Kidney (tissue), 13 donors: ENCODE measurements at regions not wholly inside any gene's neighbourhood (a gene's known extent, or its start where the extent isn't known, plus 50 kb on each side); places are given as distances from the start of the nearest gene placed in this dataset.

ENCODE experiments used
- DNase-seq, 5 donors: peaks; one replicate each; pipeline ENCODE4 v3.0.0-alpha.2; 2013 to 2020
- FAIRE-seq: peaks from 2 replicates; lab custom pipeline; 2012; peaks lifted over from hg19 to GRCh38; lab: Jason Lieb, UNC
- H3K27ac ChIP-seq, 2 donors: one replicate each; pipeline ENCODE4 v1.7.0; 2013; ENCODE audit warnings: low read depth in 2 of 2, low read length in 2 of 2, inconsistent platforms in 1 of 2
- H3K27me3 ChIP-seq: one replicate; pipeline ENCODE4 v1.7.1; 2013; ENCODE audit warnings: low read length, inconsistent platforms; ENCODE audit not compliant: control insufficient read depth, insufficient read depth
- H3K36me3 ChIP-seq, 3 donors: one replicate each; pipeline versions ENCODE4 v1.7.0 to v1.7.1; 2013; ENCODE audit warnings: low read length in 3 of 3, control low read depth in 1 of 3, inconsistent platforms in 1 of 3; ENCODE audit not compliant: insufficient read depth in 3 of 3, control insufficient read depth in 2 of 3
- H3K4me1 ChIP-seq, 3 donors: one replicate each; pipeline versions ENCODE4 v1.7.0 to v1.7.1; 2013; ENCODE audit warnings: low read length in 3 of 3, inconsistent platforms in 1 of 3, low read depth in 1 of 3; ENCODE audit not compliant: control insufficient read depth in 2 of 3, insufficient read depth in 2 of 3
- H3K4me3 ChIP-seq, 3 donors: one replicate each; pipeline versions ENCODE4 v1.7.0 to v1.8.1; 2013; ENCODE audit warnings: low read length in 3 of 3, control low read depth in 1 of 3, inconsistent platforms in 1 of 3
- H3K9ac ChIP-seq, 3 donors: one replicate each; pipeline versions ENCODE4 v1.7.0 to v1.7.1; 2013; ENCODE audit warnings: low read length in 3 of 3, control low read depth in 1 of 3, inconsistent platforms in 1 of 3
- H3K9me3 ChIP-seq, 3 donors: one replicate each; pipeline versions ENCODE4 v1.7.0 to v1.7.1; 2013; ENCODE audit warnings: low read length in 3 of 3, control low read depth in 1 of 3, inconsistent platforms in 1 of 3; ENCODE audit not compliant: control insufficient read depth in 2 of 3, insufficient read depth in 1 of 3
- intact Hi-C: fragments of 100-400 bp; cut with DNase I; formaldehyde crosslinking; loops from one replicate; pipeline ENCODE4 v1.11.1; 2022
- TF ChIP-seq, protein P1 (sequence below): IDR thresholded peaks from 3 replicates; pipeline ENCODE4 v1.5.1; 2012; ENCODE audit warnings: mild to moderate bottlenecking, moderate library complexity, borderline replicate concordance; ENCODE audit not compliant: insufficient read depth; ENCODE audit errors: extremely low read depth
- donor health status: control.
- donor health status: control.
- donor health status: control.
- donor health status: control.
- donor health status: control.
- donor health status: DM: yes; HTN: yes; CAD: no.
- donor health status: Normal renal cell carcinoma (clear cell type).

DNA sequence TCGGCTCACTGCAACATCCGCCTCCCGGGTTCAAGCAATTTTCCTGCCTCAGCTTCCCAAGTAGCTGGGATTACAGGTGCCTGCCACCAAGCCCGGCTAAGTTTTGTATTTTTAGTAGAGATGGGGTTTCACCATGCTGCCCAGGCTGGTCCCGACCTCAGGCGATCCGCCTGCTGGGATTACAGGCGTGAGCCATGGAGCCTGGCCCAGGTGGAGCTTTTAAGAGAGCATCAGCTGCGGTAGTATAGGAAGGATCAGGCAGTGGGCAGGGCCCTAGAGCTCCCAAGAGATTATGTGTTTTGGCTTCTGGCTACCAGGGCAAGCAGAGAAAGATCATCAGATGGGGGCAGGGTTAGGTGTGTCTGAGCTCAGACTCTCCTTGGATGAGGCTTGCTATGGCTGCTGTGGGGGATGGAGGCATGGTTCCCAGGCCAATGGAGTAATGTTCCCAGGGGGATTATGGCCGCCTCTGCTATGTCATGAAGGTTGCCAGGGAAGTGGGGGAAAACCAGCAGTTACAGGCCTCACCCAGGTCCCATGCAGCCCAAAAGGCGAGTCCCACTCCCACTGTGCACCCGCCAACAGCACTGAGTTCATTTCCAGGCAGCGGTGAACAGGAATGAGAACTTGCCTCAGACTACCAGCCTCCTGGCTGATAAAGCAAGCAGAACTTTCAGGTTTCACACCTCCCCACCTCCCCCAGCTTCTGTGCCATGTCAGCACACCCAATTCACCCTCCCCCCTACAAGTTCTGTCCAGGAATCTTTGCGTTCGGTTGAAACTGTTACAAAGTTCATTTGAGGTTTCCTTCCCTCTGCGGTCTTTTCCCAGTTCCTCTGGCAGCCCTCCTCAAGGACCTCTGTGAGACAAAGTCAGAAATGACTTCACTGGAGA, 507.6 kb downstream of the SPATA31D1 start:
- Histone ChIP-seq H3K4me3 (no peak overlapping the region), H3K36me3 (no peaks in the 10 kb centered on the region), H3K9me3 (no peaks in the 10 kb centered on the region), H3K9ac (no peak overlapping the region), H3K4me1 (no peaks in the 10 kb centered on the region), H3K27me3 (no peaks in the 10 kb centered on the region), H3K27ac (no peak overlapping the region)
- DNase-seq, result no peak
- intact Hi-C loops, result no loop called here
- no peak for FAIRE-seq
- TF ChIP-seq, protein P1, sequence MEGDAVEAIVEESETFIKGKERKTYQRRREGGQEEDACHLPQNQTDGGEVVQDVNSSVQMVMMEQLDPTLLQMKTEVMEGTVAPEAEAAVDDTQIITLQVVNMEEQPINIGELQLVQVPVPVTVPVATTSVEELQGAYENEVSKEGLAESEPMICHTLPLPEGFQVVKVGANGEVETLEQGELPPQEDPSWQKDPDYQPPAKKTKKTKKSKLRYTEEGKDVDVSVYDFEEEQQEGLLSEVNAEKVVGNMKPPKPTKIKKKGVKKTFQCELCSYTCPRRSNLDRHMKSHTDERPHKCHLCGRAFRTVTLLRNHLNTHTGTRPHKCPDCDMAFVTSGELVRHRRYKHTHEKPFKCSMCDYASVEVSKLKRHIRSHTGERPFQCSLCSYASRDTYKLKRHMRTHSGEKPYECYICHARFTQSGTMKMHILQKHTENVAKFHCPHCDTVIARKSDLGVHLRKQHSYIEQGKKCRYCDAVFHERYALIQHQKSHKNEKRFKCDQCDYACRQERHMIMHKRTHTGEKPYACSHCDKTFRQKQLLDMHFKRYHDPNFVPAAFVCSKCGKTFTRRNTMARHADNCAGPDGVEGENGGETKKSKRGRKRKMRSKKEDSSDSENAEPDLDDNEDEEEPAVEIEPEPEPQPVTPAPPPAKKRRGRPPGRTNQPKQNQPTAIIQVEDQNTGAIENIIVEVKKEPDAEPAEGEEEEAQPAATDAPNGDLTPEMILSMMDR, result no peak

DNA sequence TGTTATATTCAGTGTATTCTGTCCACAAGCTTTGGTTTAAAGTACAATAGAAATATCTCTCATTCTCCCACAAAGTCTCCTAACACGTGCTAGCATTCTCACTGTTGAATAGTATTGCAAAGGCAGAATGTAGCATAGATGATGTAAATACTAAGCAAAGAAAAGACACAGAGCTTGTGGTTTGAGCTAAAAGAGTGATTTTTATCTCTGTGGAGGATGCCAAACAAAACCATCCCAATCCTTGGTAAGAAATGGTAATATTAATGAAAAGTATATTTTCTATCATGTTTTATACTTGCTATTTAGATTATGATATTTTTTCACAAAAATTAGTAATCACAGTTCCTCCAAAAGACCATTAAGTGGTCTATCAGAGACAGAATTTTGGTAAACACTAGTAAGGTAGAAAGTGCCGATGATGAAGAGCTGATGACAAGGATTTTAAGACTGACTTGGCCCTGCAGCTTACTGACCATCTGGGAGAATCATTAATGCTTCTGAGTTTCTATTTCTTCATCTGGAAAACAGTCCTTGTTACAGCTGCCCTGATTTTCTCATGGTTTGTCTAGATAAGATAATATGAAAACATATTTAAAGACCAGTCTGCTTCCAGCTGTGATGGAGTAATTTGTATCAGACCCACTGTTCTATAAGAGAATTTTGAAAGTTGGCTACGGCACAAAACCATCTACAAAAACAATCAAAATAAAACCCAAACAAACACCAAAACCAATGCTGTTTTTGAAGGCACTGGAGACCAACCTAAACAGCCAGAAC, 510.2 kb downstream of the SPATA31D1 start:
- FAIRE-seq (no peak), DNase-seq (no peak)
- no peaks in the 10 kb centered on the region for H3K36me3 ChIP-seq
- no peak overlapping the region for H3K4me3 ChIP-seq
- H3K4me1 ChIP-seq, result no peaks in the 10 kb centered on the region
- intact Hi-C loops, result no loop called here
- no peaks in the 10 kb centered on the region for H3K9me3 ChIP-seq
- TF ChIP-seq, protein P1, result no peak
- no peak overlapping the region for H3K27ac ChIP-seq
- no peak overlapping the region for H3K9ac ChIP-seq
- H3K27me3 ChIP-seq, result no peaks in the 10 kb centered on the region

DNA sequence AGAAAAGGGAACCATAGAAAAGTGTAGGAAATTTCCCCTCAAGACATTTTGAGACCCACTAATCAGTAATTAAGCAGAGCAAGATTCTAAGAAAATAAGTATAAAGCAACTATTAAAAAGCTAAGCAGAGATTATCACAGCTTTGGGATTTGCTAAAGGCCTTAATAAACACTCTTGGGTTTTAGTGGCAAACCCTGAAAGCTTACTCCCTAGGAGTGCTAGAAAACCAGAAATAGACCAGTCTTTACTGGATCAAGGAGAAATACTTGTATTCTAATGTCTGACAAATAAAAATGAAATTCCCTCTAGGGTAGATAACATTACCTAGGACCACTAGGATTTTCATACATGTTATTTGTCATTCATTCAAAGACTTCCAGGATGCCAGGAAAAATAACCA, 510.8 kb downstream of the SPATA31D1 start:
- Histone ChIP-seq H3K9ac (no peak overlapping the region), H3K4me3 (no peak overlapping the region), H3K27ac (no peak overlapping the region), H3K4me1 (no peaks in the 10 kb centered on the region), H3K36me3 (no peaks in the 10 kb centered on the region), H3K27me3 (no peaks in the 10 kb centered on the region), H3K9me3 (no peaks in the 10 kb centered on the region)
- FAIRE-seq, result no peak
- intact Hi-C loops, result no loop called here
- DNase-seq, result no peak
- TF ChIP-seq, protein P1, result no peak
